BJ (cell line): ENCODE measurements at regions not wholly inside any gene's neighbourhood (a gene's known extent, or its start where the extent isn't known, plus 50 kb on each side); places are given as distances from the start of the nearest gene placed in this dataset.

ENCODE experiments used
- CTCF ChIA-PET: fragments of 350-600 bp; formaldehyde crosslinking; extraction: SDS; loops from one replicate; lab custom pipeline; 2021; ENCODE audit warnings: antibody characterized with exemption, inconsistent platforms; lab: Yijun Ruan, JAX
- POLR2A ChIA-PET: fragments of 300-600 bp; sonication (Branson Sonifier 250); formaldehyde crosslinking; extraction: SDS; loops from one replicate; lab custom pipeline; 2021; ENCODE audit warnings: antibody characterized with exemption; lab: Charles Lee
- DNase-seq: peaks from one replicate; pipeline ENCODE4 v3.0.0-alpha.2; 2011; ENCODE audit warnings: low read depth
- H3K27me3 ChIP-seq: 2 replicates; pipeline ENCODE4 v1.6.0; 2011; ENCODE audit warnings: low read length; ENCODE audit not compliant: control insufficient read depth, insufficient read depth
- H3K36me3 ChIP-seq: 2 replicates; pipeline ENCODE4 v1.5.1; 2011; ENCODE audit warnings: low read length; ENCODE audit not compliant: control insufficient read depth, insufficient read depth
- H3K4me3 ChIP-seq: 2 replicates; pipeline ENCODE4 v1.5.1; 2011; ENCODE audit warnings: low read depth, mild to moderate bottlenecking, control low read depth, low read length
- CTCF ChIP-seq: IDR thresholded peaks from 2 replicates; pipeline ENCODE4 v1.5.1; 2011; ENCODE audit warnings: low read depth, mild to moderate bottlenecking, control low read depth, inconsistent platforms, low read length, moderate library complexity; ENCODE audit not compliant: insufficient read depth

GRCh38 chr5:14968796-14969195 is 97.2 kb upstream of the ANKH start:
- no peak overlapping the region for H3K4me3 ChIP-seq
- DNase-seq, result no peak
- ChIA-PET CTCF (no interaction called here), POLR2A (no interaction called here)
- peaks cover 2% of the 10 kb centered on the region for H3K27me3 ChIP-seq
- TF ChIP-seq CTCF, result no peak
- H3K36me3 ChIP-seq, result no peaks in the 10 kb centered on the region

GRCh38 chr5:14967166-14967565 is 95.6 kb upstream of the ANKH start:
- Histone ChIP-seq H3K4me3 (no peak overlapping the region), H3K27me3 (0 out of 2 replicates have a peak, but pooled peaks cover 3% of the 10 kb centered on the region), H3K36me3 (no peaks in the 10 kb centered on the region)
- no peak for DNase-seq
- no peak for TF ChIP-seq CTCF
- ChIA-PET POLR2A (no interaction called here), CTCF (no interaction called here)

GRCh38 chr5:14965815-14966214 is 94.2 kb upstream of the ANKH start:
- TF ChIP-seq CTCF, result no peak
- no peak for DNase-seq
- H3K4me3 ChIP-seq, result no peak overlapping the region
- POLR2A ChIA-PET, result no interaction called here
- 0 out of 2 replicates have a peak, but pooled peaks cover 3% of the 10 kb centered on the region for H3K27me3 ChIP-seq
- CTCF ChIA-PET, result no interaction called here
- H3K36me3 ChIP-seq, result no peaks in the 10 kb centered on the region

- no peak for DNase-seq
- ChIA-PET CTCF (interaction anchor here (0.7 kb wide), 1 partner anchor 24 kb away, joined by 3 read pairs; no protein-coding TSS in a partner anchor), POLR2A (no interaction called here)
- TF ChIP-seq CTCF, result no peak
- Histone ChIP-seq H3K36me3 (no peaks in the 10 kb centered on the region), H3K4me3 (no peak overlapping the region), H3K27me3 (0 out of 2 replicates have a peak, but pooled peaks cover 3% of the 10 kb centered on the region)
Observed at GRCh38 chr5:14962604-14963003, 91.0 kb upstream of the ANKH start.

- H3K4me3 ChIP-seq, result no peak overlapping the region
- ChIA-PET CTCF (no interaction called here), POLR2A (no interaction called here)
- DNase-seq, result no peak
- H3K27me3 ChIP-seq, result 0 out of 2 replicates have a peak, but pooled peaks cover 3% of the 10 kb centered on the region
- H3K36me3 ChIP-seq, result no peaks in the 10 kb centered on the region
- no peak for TF ChIP-seq CTCF
Observed at GRCh38 chr5:14960120-14960462, 88.5 kb upstream of the ANKH start.
